Transverse colon (tissue), 4 donors: ENCODE measurements at regions not wholly inside any gene's neighbourhood (a gene's known extent, or its start where the extent isn't known, plus 50 kb on each side); places are given as distances from the start of the nearest gene placed in this dataset.

Experiments
- DNase-seq: peaks from one replicate; pipeline ENCODE4 v3.0.0-alpha.2; 2019
- H3K27ac ChIP-seq, 4 donors: fragments of 200-600 bp; sonication (generic); 2 replicates each; pipeline ENCODE4 v1.5.1; 2016 to 2018; ENCODE audit warnings: inconsistent platforms in 4 of 4
- H3K27me3 ChIP-seq: fragments of 200-600 bp; sonication (generic); 2 replicates; pipeline ENCODE4 v1.5.1; 2017; ENCODE audit warnings: inconsistent platforms
- H3K36me3 ChIP-seq, 4 donors: fragments of 200-600 bp; sonication (generic); 2 replicates each; pipeline ENCODE4 v1.5.1; 2017 to 2019; ENCODE audit warnings: inconsistent platforms in 4 of 4
- H3K4me1 ChIP-seq, 4 donors: fragments of 200-600 bp; sonication (generic); 2 replicates each; pipeline ENCODE4 v1.5.1; 2017 to 2020; ENCODE audit warnings: inconsistent platforms in 4 of 4
- H3K4me3 ChIP-seq, 4 donors: fragments of 200-600 bp; sonication (generic); 1 replicate in 1 of 4; 2 replicates in 3 of 4; pipeline versions ENCODE4 v1.5.1 to v1.6.1; 2017 to 2019; ENCODE audit warnings: inconsistent platforms in 4 of 4
- H3K9me3 ChIP-seq, 2 donors: fragments of 200-600 bp; sonication (generic); 2 replicates each; pipeline ENCODE4 v1.5.1; 2017 to 2019; ENCODE audit warnings: inconsistent platforms in 2 of 2
- CTCF ChIP-seq, 5 experiments: fragments of 200-600 bp in 3 of 5; fragments of 450-650 bp in 2 of 5; sonication (generic) in 3 of 5; IDR thresholded peaks; 1 replicate in 2 of 5; 2 replicates in 3 of 5; pipeline ENCODE4 v1.5.1; 2016 to 2017; ENCODE audit warnings: antibody characterized with exemption in 5 of 5, inconsistent platforms in 3 of 5, mild to moderate bottlenecking in 2 of 5, moderate library complexity in 1 of 5
- EP300 ChIP-seq: sonication (generic); formaldehyde crosslinking; IDR thresholded peaks from one replicate; pipeline ENCODE4 v1.6.1; 2017; ENCODE audit warnings: antibody characterized with exemption, low read depth
- POLR2A ChIP-seq: fragments of 450-650 bp; IDR thresholded peaks from one replicate; pipeline ENCODE4 v1.6.1; 2016; ENCODE audit warnings: antibody characterized with exemption, mild to moderate bottlenecking, moderate library complexity
- POLR2AphosphoS5 ChIP-seq, 3 donors: sonication (generic); formaldehyde crosslinking; IDR thresholded peaks; one replicate each; pipeline ENCODE4 v1.6.1; 2016; ENCODE audit warnings: antibody characterized with exemption in 3 of 3
- WGBS, 2 donors: methylation state at CpG; one replicate each; pipeline ENCODE4 v1.1.5; 2018; ENCODE audit warnings: low coverage in 1 of 2; 5-methylcytosine and 5-hydroxymethylcytosine counted together
- in situ Hi-C, 4 donors: fragments of 200-750 bp; cut with MboI; loops; one replicate each; pipeline versions ENCODE4 v1.15.0 to v1.15.1; 2017; ENCODE audit warnings: low sequenced_read_pairs in 3 of 4, low pct_ligation_motif_present in 1 of 4, low pct_unique_long_range_greater_than_20kb in 1 of 4
- intact Hi-C: fragments of 100-400 bp; cut with DNase I; formaldehyde crosslinking; loops from one replicate; pipeline ENCODE4 v1.15.1; 2023; ENCODE audit warnings: low total_unique reads

GRCh38 chr6:145090801-145091585 is 644.3 kb downstream of the EPM2A start:
- H3K9me3 ChIP-seq: no peaks in the 10 kb centered on the region
- no peaks in the 10 kb centered on the region for H3K36me3 ChIP-seq
- H3K4me3 ChIP-seq: no peak overlapping the region
- in situ Hi-C loops: no loop called here
- no peak for TF ChIP-seq POLR2A
- TF ChIP-seq POLR2AphosphoS5 (IDR thresholded peaks at IDR 0.05): no peak
- no peak for TF ChIP-seq EP300
- TF ChIP-seq CTCF (IDR thresholded peaks at IDR 0.05): no peak
- H3K27me3 ChIP-seq: no peaks in the 10 kb centered on the region
- H3K4me1 ChIP-seq: no peaks in the 10 kb centered on the region
- no peak for DNase-seq
- H3K27ac ChIP-seq: no peak overlapping the region
- intact Hi-C loops: no loop called here
- 66 to 85% methylated on average over 4 of the region's 4 CpGs for WGBS, 2 donors

- TF ChIP-seq EP300 (no peak), CTCF (IDR thresholded peaks at IDR 0.05) (no peak), POLR2A (no peak), POLR2AphosphoS5 (IDR thresholded peaks at IDR 0.05) (no peak)
- Histone ChIP-seq H3K36me3 (no peaks in the 10 kb centered on the region), H3K4me1 (no peaks in the 10 kb centered on the region), H3K9me3 (no peaks in the 10 kb centered on the region), H3K27ac (no peak overlapping the region), H3K27me3 (no peaks in the 10 kb centered on the region), H3K4me3 (no peak overlapping the region)
- intact Hi-C loops: no loop called here
- in situ Hi-C loops: no loop called here
- 59 to 62% methylated on average over 2 of the region's 2 CpGs for WGBS, 2 donors
- DNase-seq: no peak
Observed at GRCh38 chr6:145091586-145092142, 643.7 kb downstream of the EPM2A start.

GRCh38 chr6:145092554-145092953 is 642.8 kb downstream of the EPM2A start:
- no peak overlapping the region for H3K27ac ChIP-seq
- DNase-seq: no peak
- no peak overlapping the region for H3K4me3 ChIP-seq
- no peaks in the 10 kb centered on the region for H3K4me1 ChIP-seq
- TF ChIP-seq CTCF (IDR thresholded peaks at IDR 0.05) (no peak), POLR2A (no peak), EP300 (no peak), POLR2AphosphoS5 (IDR thresholded peaks at IDR 0.05) (no peak)
- in situ Hi-C loops (no loop called here), intact Hi-C loops (no loop called here)
- H3K9me3 ChIP-seq: peaks cover 0 to 2% of the 10 kb centered on the region in 2 donors
- no peaks in the 10 kb centered on the region for H3K36me3 ChIP-seq
- H3K27me3 ChIP-seq: no peaks in the 10 kb centered on the region
- WGBS, 2 donors: 80 to 86% methylated on average over 4 of the region's 4 CpGs

GRCh38 chr6:145093226-145093625 is 642.1 kb downstream of the EPM2A start:
- no peaks in the 10 kb centered on the region for H3K4me1 ChIP-seq
- WGBS, 2 donors: 79% methylated on average over 2 of the region's 2 CpGs; no CpG with 5 or more reads in 1 of the 2 donors

More at GRCh38 chr6:145093226-145093625, 642.1 kb downstream of the EPM2A start:
- intact Hi-C loops (no loop called here), in situ Hi-C loops (no loop called here)
- H3K36me3 ChIP-seq: no peaks in the 10 kb centered on the region
- no peak overlapping the region for H3K27ac ChIP-seq
- no peak overlapping the region for H3K4me3 ChIP-seq
- TF ChIP-seq EP300 (no peak), POLR2AphosphoS5 (IDR thresholded peaks at IDR 0.05) (no peak), CTCF (IDR thresholded peaks at IDR 0.05) (no peak), POLR2A (no peak)
- DNase-seq: no peak
- H3K27me3 ChIP-seq: no peaks in the 10 kb centered on the region
- H3K9me3 ChIP-seq: peaks cover 3 to 4% of the 10 kb centered on the region in 2 donors
